Skin of body (tissue), 1 donor: ENCODE measurements at regions not wholly inside any gene's neighbourhood (a gene's known extent, or its start where the extent isn't known, plus 50 kb on each side); places are given as distances from the start of the nearest gene placed in this dataset.
"Not testable (repeated sequence)": the region's sequence is repeated elsewhere in the genome, so short reads cannot be mapped to it uniquely, and the experiment has no call there.

Experiments
- DNase-seq: peaks from one replicate; lab custom pipeline; 2025; lab: John Stamatoyannopoulos, UW

- no peak for DNase-seq
Measured at GRCh38 chr2:215554689-215555498, 119.0 kb upstream of the FN1 start.

GRCh38 chr2:215553946-215554345, 118.1 kb upstream of the FN1 start:
- no peak for DNase-seq

- DNase-seq = no peak
Measured at GRCh38 chr2:215552144-215552580, 116.3 kb upstream of the FN1 start.

- DNase-seq = no peak
Measured at GRCh38 chr2:215550331-215550730, 114.5 kb upstream of the FN1 start.

- DNase-seq = no peak
Measured at GRCh38 chr2:215548714-215549113, 112.8 kb upstream of the FN1 start.

- no peak for DNase-seq
Measured at GRCh38 chr2:215542690-215543089, 106.8 kb upstream of the FN1 start.

GRCh38 chr2:215540658-215541057, 104.8 kb upstream of the FN1 start:
- peak; percentile 90 for DNase-seq

GRCh38 chr2:215537611-215538010, 101.7 kb upstream of the FN1 start:
- peak; percentile 88 for DNase-seq

- peak; percentile 45 for DNase-seq
Measured at GRCh38 chr2:215536510-215536909, 100.6 kb upstream of the FN1 start.

- DNase-seq = no peak
Measured at GRCh38 chr2:215535741-215536140, 99.9 kb upstream of the FN1 start.

GRCh38 chr2:215535125-215535668, 99.3 kb upstream of the FN1 start:
- DNase-seq = no peak

- DNase-seq = not testable (repeated sequence)
Measured at GRCh38 chr2:215533716-215534115, 97.8 kb upstream of the FN1 start.

- DNase-seq = no peak
Measured at GRCh38 chr2:215532844-215533243, 97.0 kb upstream of the FN1 start.

- no peak for DNase-seq
Measured at GRCh38 chr2:215531284-215531683, 95.4 kb upstream of the FN1 start.

GRCh38 chr2:215530191-215530968, 94.5 kb upstream of the FN1 start:
- DNase-seq = no peak

GRCh38 chr2:215529271-215529670, 93.4 kb upstream of the FN1 start:
- DNase-seq = no peak

- no peak for DNase-seq
Measured at GRCh38 chr2:215528555-215528954, 92.7 kb upstream of the FN1 start.

- DNase-seq = no peak
Measured at GRCh38 chr2:215527736-215528135, 91.9 kb upstream of the FN1 start.

- no peak for DNase-seq
Measured at GRCh38 chr2:215526341-215526740, 90.5 kb upstream of the FN1 start.

- no peak for DNase-seq
Measured at GRCh38 chr2:215522237-215522636, 86.4 kb upstream of the FN1 start.

GRCh38 chr2:215521031-215521430, 85.2 kb upstream of the FN1 start:
- peak; percentile 65 for DNase-seq

GRCh38 chr2:215517391-215517790, 81.5 kb upstream of the FN1 start:
- DNase-seq = no peak
